Ovary (tissue), 3 donors: ENCODE measurements at regions not wholly inside any gene's neighbourhood (a gene's known extent, or its start where the extent isn't known, plus 50 kb on each side); places are given as distances from the start of the nearest gene placed in this dataset.

Experiments
- CTCF ChIP-seq, 3 donors: fragments of 450-650 bp in 2 of 3; fragments of 200-600 bp in 1 of 3; IDR thresholded peaks; one replicate each; pipeline versions ENCODE4 v1.5.1 to v1.8.0; 2016 to 2022; ENCODE audit warnings: antibody characterized with exemption in 3 of 3, mild to moderate bottlenecking in 1 of 3
- EP300 ChIP-seq: sonication (generic); formaldehyde crosslinking; IDR thresholded peaks from one replicate; pipeline ENCODE4 v1.6.1; 2017; ENCODE audit warnings: antibody characterized with exemption
- POLR2A ChIP-seq: fragments of 450-650 bp; IDR thresholded peaks from one replicate; pipeline ENCODE4 v1.6.1; 2017; ENCODE audit warnings: antibody characterized with exemption, mild to moderate bottlenecking, moderate library complexity
- donor health status: DM: no; HTN: no; CAD: no.

- TF ChIP-seq CTCF (IDR thresholded peaks at IDR 0.05) (no peak), POLR2A (no peak), EP300 (no peak)
These were observed 496.7 kb upstream of the NMUR2 start for GRCh38 chr5:152901754-152902153.
